DMS79 treated with DMSO at 0.1 percent for 48 hours (cell line): ENCODE measurements at regions not wholly inside any gene's neighbourhood (a gene's known extent, or its start where the extent isn't known, plus 50 kb on each side); places are given as distances from the start of the nearest gene placed in this dataset.
A peak's percentile ranks its signal among the peaks of the same experiment; 100 is the strongest.
"Not testable (repeated sequence)": the region's sequence is repeated elsewhere in the genome, so short reads cannot be mapped to it uniquely, and the experiment has no call there.

Experiments
- DNase-seq: peaks from one replicate; lab custom pipeline; 2025; lab: John Stamatoyannopoulos, UW

DNA sequence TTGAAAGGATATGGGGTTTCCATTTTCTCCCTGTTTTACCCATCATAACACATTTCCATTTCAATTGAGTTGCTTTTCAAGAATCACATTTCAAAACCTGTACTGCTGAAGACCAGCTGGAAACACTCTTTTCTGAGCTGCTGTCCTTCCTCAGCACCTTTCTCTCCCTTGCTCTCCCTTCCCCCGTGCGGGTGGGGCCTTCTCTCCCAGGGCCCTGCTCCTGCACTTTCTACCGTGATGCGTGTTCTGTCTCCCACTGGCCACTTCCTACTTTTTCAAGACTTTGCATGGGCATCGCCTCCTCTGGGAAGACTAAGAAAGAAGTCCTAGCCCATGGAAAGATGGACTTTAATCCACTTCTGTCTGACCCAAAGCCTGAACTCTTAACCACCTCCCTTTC, 390.4 kb downstream of the PTPRU start:
- no peak for DNase-seq

- no peak for DNase-seq
These were observed 389.7 kb downstream of the PTPRU start for GRCh38 chr1:29626066-29626465.

- no peak for DNase-seq
These were observed 388.7 kb downstream of the PTPRU start for GRCh38 chr1:29625084-29625420.

GRCh38 chr1:29624320-29625083, 388.2 kb downstream of the PTPRU start:
- DNase-seq = no peak

GRCh38 chr1:29623501-29623900, 387.2 kb downstream of the PTPRU start:
- DNase-seq = no peak

DNA sequence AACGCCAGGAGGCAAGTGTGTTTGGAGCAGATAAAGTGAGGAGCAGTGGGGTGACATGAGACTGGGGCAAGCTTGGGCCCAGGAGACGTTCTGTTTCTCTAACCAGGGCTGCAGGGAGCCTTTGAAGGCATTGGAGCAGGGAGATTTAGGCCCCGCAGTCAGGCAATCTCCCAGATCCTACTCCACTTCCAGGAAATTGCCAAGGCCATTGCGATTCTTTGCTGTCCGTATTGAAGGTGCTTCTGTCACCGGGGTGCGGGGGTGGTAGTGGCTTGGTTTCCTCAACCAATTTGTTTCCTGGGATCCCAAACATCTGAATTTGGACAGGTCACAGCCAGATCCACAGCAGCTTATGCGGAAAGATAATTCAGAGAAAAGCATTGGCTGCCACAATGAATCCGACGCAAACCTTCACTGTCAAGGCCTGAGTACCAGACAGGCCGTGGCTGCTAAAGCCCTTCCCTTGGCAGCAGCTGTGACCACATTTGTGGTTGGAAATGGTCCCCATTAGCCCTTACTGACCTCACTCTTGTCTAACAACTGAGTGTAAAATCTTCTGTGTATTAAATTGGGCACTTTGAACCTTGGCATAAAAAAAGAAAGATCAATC, 385.6 kb downstream of the PTPRU start:
- peak; percentile 89 for DNase-seq

DNA sequence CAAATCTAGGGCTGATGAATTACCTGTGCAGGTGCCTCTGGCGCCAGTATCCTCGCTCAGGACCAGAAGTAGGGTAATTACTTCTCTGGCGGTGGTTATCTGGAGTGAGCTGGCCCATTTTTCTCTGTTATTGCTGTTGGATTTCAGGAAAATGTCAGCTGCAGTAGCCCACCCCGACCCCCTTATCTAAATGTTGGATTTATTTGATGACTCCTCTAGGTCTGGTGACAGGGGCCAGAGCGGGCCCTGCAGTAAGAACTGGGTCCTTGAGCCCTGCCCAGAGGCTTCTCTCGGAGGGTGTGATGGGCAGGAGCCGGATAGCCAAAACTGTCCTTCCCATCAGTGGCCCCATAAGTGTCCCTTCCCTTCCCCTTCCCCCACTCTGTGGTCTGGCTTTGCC, 384.3 kb downstream of the PTPRU start:
- DNase-seq = no peak

DNA sequence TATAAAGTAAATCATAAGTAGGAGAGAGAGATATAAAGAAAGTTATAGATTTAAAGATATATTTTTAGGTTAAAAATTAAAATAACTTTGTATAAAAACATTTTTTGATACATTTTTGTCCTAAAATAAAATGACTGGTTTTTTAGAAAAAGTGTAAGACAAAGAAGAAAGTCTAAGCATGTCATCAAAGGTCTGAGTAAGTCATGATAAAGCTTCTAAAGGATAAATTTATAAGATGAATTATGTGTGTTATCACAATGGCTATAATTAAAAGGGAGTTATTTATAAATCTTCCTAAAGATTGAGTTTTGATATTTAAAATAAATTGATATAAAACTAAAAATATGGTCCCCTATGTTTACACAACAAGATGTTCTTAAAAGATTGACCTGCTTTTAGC, 370.9 kb downstream of the PTPRU start:
- peak; percentile 27 for DNase-seq

GRCh38 chr1:29604796-29605195, 368.5 kb downstream of the PTPRU start:
- not testable (repeated sequence) for DNase-seq

DNA sequence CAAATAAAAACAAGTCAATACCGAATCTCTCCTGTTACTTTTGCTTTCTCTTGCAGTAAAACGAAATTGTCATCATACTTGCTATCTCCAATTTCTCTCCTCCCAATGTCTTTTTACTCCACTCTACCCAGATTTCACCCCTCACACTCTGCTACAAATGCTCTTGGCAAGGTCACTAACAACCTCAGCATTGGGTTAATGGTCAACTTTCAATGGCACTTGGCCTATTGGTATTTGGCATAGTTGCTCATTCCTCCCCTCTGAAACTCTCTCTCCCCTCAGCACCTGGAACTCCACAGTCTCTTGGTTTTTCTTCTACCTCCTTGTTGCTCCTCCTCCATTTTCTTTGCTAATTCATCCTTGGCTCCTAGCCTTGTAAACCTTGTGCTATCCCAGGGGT, 367.3 kb downstream of the PTPRU start:
- no peak for DNase-seq

- no peak for DNase-seq
These were observed 365.9 kb downstream of the PTPRU start for GRCh38 chr1:29602203-29602602.

- no peak for DNase-seq
These were observed 364.7 kb downstream of the PTPRU start for GRCh38 chr1:29601021-29601420.

DNA sequence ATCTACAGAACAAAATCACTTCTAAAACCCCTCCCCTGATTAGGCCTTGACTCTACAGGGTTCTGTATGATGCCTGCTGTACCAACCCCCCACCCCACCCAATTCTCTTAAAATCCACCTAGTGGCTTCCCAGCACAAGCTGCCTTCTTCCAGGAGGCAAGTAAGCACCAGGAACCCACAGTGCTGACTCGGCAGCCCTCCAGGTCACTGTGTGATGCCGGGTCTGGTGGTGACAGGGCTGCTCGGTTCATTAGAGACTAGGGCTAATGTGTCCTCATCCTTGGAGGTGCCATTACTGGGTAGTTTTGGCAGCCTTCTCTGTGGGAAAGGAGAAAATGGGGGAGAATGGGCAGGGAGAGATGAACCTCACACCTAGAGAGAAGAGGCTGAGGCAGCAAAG, 363.5 kb downstream of the PTPRU start:
- no peak for DNase-seq

DNA sequence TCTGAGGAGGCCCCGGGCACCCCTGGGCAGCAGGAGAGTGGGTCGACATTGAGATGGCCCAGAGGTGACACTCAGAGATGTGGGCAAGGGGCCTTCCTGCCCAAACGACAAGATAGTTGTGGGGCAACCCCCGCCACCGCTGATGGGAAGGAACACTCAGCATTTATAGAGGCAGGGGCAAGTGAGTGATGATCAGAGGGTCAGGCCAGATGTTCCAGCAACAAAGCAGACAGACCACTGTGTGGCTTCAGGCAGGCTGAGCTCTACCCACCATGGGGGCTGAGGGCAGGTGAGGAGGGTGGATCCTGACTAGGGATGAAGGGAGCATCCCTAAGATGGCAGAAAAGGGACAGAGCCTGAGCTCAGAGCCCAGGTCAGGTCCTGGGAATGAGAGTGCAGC, 362.7 kb downstream of the PTPRU start:
- no peak for DNase-seq

- DNase-seq = no peak
These were observed 361.5 kb downstream of the PTPRU start for GRCh38 chr1:29597861-29598260.

- DNase-seq = no peak
These were observed 357.5 kb downstream of the PTPRU start for GRCh38 chr1:29593601-29594382.

- no peak for DNase-seq
These were observed 356.4 kb downstream of the PTPRU start for GRCh38 chr1:29592731-29593130.

DNA sequence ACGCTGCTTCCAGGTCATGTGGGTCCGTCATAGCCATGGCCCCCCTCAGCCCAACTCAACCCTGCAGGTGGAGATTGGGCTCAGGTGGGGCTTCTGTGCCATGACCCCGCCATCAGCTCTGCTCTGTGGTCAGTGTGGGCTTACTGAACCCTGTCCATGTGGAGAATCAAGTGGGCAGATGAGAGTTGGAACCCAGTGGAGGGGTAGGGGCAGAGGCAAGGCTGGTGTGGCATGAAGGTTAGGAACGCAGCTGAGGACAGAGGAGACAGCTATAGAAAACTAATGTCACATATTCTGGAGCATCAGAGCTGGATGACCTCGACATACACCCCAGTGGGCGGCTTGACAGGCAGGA, 355.9 kb downstream of the PTPRU start:
- no peak for DNase-seq

GRCh38 chr1:29591601-29592260, 355.4 kb downstream of the PTPRU start:
- DNase-seq = peak; percentile 32

- no peak for DNase-seq
These were observed 354.6 kb downstream of the PTPRU start for GRCh38 chr1:29590583-29591565.

- not testable (repeated sequence) for DNase-seq
These were observed 353.4 kb downstream of the PTPRU start for GRCh38 chr1:29589716-29590115.
